ENCODE measurements at regions not wholly inside any gene's neighbourhood (a gene's known extent, or its start where the extent isn't known, plus 50 kb on each side); places are given as distances from the start of the nearest gene placed in this dataset.

- TF ChIP-seq CTCF (IDR thresholded peaks at IDR 0.05) (no peak), POLR2A (IDR thresholded peaks at IDR 0.05) (no peak)
These were observed 90.5 kb upstream of the FAM3C start for GRCh38 chr7:121486590-121486989.

All from esophagus squamous epithelium (tissue), 4 donors.